MM.1S (cell line): ENCODE measurements at regions not wholly inside any gene's neighbourhood (a gene's known extent, or its start where the extent isn't known, plus 50 kb on each side); places are given as distances from the start of the nearest gene placed in this dataset.

Experiments
- DNase-seq: peaks from one replicate; pipeline ENCODE4 v3.0.0-alpha.2; 2015
- H2AFZ ChIP-seq: fragments of 300-600 bp; sonication (generic); 2 replicates; pipeline ENCODE4 v1.6.0; 2016; ENCODE audit warnings: antibody characterized with exemption, low read length
- H3F3A ChIP-seq: fragments of 300-600 bp; sonication (generic); 2 replicates; pipeline ENCODE4 v1.6.1; 2016; ENCODE audit warnings: mild to moderate bottlenecking, antibody characterized with exemption, low read length, moderate library complexity, mixed read lengths; ENCODE audit not compliant: insufficient read depth
- H3K27ac ChIP-seq: fragments of 300-600 bp; sonication (generic); 2 replicates; pipeline ENCODE4 v1.5.1; 2016; ENCODE audit warnings: mild to moderate bottlenecking, low read length
- H3K27me3 ChIP-seq: fragments of 300-600 bp; sonication (generic); replicated peaks from 2 replicates; pipeline ENCODE4 v1.6.0; 2016; ENCODE audit warnings: low read length; ENCODE audit not compliant: insufficient read depth
- H3K36me3 ChIP-seq: fragments of 300-600 bp; sonication (generic); replicated peaks from 2 replicates; pipeline ENCODE4 v1.6.1; 2016; ENCODE audit warnings: mild to moderate bottlenecking, low read length, mixed read lengths; ENCODE audit not compliant: insufficient read depth
- H3K4me1 ChIP-seq: fragments of 300-600 bp; sonication (generic); 2 replicates; pipeline ENCODE4 v1.6.1; 2016; ENCODE audit warnings: low read length, mixed read lengths
- H3K4me2 ChIP-seq: fragments of 300-600 bp; sonication (generic); 2 replicates; pipeline ENCODE4 v1.6.0; 2016; ENCODE audit warnings: low read depth, low read length
- H3K4me3 ChIP-seq: fragments of 300-600 bp; sonication (generic); 2 replicates; pipeline ENCODE4 v1.5.1; 2016; ENCODE audit warnings: low read length, mixed read lengths
- H3K79me2 ChIP-seq: fragments of 300-600 bp; sonication (generic); 2 replicates; pipeline ENCODE4 v1.6.1; 2016; ENCODE audit warnings: mixed run types, low read length, mixed read lengths
- H3K9ac ChIP-seq: fragments of 300-600 bp; sonication (generic); 2 replicates; pipeline ENCODE4 v1.6.1; 2016; ENCODE audit warnings: low read length, mixed read lengths
- H3K9me2 ChIP-seq: fragments of 300-600 bp; sonication (generic); replicated peaks from 2 replicates; pipeline ENCODE4 v1.6.1; 2016; ENCODE audit warnings: mild to moderate bottlenecking, low read length, mixed read lengths; ENCODE audit not compliant: insufficient read depth
- H3K9me3 ChIP-seq: fragments of 300-600 bp; sonication (generic); replicated peaks from 2 replicates; pipeline ENCODE4 v1.6.1; 2016; ENCODE audit warnings: mild to moderate bottlenecking, low read length, mixed read lengths; ENCODE audit not compliant: insufficient read depth
- H4K20me1 ChIP-seq: fragments of 300-600 bp; sonication (generic); 2 replicates; pipeline ENCODE4 v1.6.1; 2016; ENCODE audit warnings: mild to moderate bottlenecking, low read length, moderate library complexity, mixed read lengths; ENCODE audit not compliant: insufficient read depth
- EZH2 ChIP-seq: fragments of 300-600 bp; sonication (generic); optimal IDR thresholded peaks from 2 replicates; pipeline ENCODE3; 2017; ENCODE audit warnings: low read depth, mild to moderate bottlenecking, antibody characterized with exemption, low read length, mixed read lengths
- EZH2phosphoT487 ChIP-seq: fragments of 300-600 bp; sonication (generic); IDR thresholded peaks from 2 replicates; pipeline ENCODE4 v1.6.1; 2018; ENCODE audit warnings: antibody characterized with exemption, low read length
- TF ChIP-seq, protein P1 (sequence below): fragments of 300-600 bp; sonication (generic); IDR thresholded peaks from 2 replicates; pipeline ENCODE4 v1.5.1; 2016; ENCODE audit warnings: antibody characterized with exemption, low read length, mixed read lengths

DNA sequence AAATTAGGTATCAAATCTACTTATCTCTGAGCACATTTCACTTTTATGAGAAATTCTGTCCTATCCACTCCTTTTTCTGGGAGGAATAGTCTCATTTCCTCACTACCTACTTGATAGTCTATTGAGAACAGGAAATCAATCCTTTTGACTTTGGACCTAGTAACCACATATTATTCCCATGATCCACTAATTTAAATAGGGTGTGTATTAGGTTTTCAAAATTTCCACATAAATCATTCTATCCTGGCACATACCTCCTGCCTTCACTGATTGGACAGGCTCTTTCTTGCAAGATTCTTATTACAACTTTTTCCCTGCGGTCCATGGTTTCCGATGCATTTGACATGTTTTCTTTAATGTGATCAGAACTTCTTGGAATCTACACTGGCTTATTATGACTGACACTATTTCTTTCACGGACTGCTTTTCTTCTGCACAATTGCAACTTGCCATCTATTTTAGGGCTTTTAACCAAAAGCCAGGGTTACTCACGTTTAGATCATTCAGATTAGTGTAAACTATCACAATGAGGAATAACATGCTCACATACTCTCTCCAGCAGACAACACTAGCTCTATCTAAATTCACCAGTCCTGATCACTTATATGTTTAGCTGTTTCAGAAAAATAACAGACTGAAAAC lies 419.9 kb upstream of the SLIT2 start:
- no peak overlapping the region for H3K27ac ChIP-seq
- no peak overlapping the region for H3K4me2 ChIP-seq
- no peak for DNase-seq
- H3K36me3 ChIP-seq = no peaks in the 10 kb centered on the region
- no peaks in the 10 kb centered on the region for H3K27me3 ChIP-seq
- H3K9ac ChIP-seq = no peak overlapping the region
- H3K79me2 ChIP-seq = no peaks in the 10 kb centered on the region
- H3F3A ChIP-seq = no peaks in the 10 kb centered on the region
- H2AFZ ChIP-seq = no peak overlapping the region
- no peak overlapping the region for H3K4me3 ChIP-seq
- no peaks in the 10 kb centered on the region; the same call in 1 of the 2 replicates for H3K9me3 ChIP-seq
- no peaks in the 10 kb centered on the region for H4K20me1 ChIP-seq
- TF ChIP-seq EZH2phosphoT487 = no peak
- no peak for TF ChIP-seq EZH2
- TF ChIP-seq, protein P1, sequence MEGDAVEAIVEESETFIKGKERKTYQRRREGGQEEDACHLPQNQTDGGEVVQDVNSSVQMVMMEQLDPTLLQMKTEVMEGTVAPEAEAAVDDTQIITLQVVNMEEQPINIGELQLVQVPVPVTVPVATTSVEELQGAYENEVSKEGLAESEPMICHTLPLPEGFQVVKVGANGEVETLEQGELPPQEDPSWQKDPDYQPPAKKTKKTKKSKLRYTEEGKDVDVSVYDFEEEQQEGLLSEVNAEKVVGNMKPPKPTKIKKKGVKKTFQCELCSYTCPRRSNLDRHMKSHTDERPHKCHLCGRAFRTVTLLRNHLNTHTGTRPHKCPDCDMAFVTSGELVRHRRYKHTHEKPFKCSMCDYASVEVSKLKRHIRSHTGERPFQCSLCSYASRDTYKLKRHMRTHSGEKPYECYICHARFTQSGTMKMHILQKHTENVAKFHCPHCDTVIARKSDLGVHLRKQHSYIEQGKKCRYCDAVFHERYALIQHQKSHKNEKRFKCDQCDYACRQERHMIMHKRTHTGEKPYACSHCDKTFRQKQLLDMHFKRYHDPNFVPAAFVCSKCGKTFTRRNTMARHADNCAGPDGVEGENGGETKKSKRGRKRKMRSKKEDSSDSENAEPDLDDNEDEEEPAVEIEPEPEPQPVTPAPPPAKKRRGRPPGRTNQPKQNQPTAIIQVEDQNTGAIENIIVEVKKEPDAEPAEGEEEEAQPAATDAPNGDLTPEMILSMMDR = no peak
- no peaks in the 10 kb centered on the region for H3K9me2 ChIP-seq
- H3K4me1 ChIP-seq = no peaks in the 10 kb centered on the region

DNA sequence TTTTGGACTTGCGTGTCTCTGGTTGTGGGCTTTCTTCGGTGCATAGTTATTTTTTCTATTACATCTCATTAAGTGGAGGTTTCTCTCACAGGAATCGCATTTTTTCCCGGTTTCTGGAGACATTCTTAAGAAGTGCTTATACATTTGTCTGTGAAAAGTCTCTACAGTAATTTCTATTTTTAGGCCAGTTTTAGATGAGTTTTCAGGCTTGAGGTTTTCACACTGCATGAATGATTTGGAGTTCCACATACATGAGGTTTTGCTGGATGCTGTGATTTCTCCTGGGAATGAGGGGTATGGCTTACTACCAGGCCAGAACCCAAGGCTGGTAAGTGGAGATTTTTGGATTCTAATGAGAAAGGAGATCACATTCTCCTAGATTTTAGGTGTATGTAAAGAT lies 422.6 kb upstream of the SLIT2 start:
- Histone ChIP-seq H3K27me3 (no peaks in the 10 kb centered on the region), H3F3A (no peaks in the 10 kb centered on the region), H3K79me2 (no peaks in the 10 kb centered on the region), H2AFZ (no peak overlapping the region), H3K27ac (no peak overlapping the region), H3K4me3 (no peak overlapping the region), H3K9ac (no peak overlapping the region), H3K9me3 (no peaks in the 10 kb centered on the region; the same call in 1 of the 2 replicates), H3K4me2 (no peak overlapping the region), H3K9me2 (no peaks in the 10 kb centered on the region), H3K36me3 (no peaks in the 10 kb centered on the region), H4K20me1 (no peaks in the 10 kb centered on the region), H3K4me1 (no peaks in the 10 kb centered on the region)
- DNase-seq = no peak
- TF ChIP-seq EZH2phosphoT487 (no peak), EZH2 (no peak)
- TF ChIP-seq, protein P1 = no peak

DNA sequence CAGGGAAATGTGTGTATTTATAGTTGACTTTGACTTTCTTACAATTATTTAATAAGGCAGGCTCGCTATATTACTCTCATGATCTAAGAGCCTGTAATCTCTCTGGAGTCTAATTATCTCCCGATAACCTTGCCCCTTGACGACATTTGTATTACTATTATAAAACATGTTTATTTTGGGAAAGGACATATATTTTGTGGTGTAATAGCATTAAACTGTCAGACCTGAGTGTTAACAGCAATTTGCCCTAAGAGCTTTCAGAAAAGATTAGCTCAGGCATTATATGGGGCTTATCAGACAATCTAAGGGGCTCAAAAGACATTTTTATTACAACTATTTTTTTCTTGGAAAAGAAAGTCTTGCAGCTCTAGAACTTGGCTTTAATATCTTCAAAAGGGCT lies 427.9 kb upstream of the SLIT2 start:
- no peak overlapping the region for H2AFZ ChIP-seq
- no peaks in the 10 kb centered on the region for H3K9me3 ChIP-seq
- H3K9ac ChIP-seq = no peak overlapping the region
- H3K9me2 ChIP-seq = no peaks in the 10 kb centered on the region
- no peaks in the 10 kb centered on the region for H3K79me2 ChIP-seq
- DNase-seq = no peak
- H3K4me2 ChIP-seq = no peak overlapping the region
- no peaks in the 10 kb centered on the region for H3K27me3 ChIP-seq
- H3K4me3 ChIP-seq = no peak overlapping the region
- no peaks in the 10 kb centered on the region for H3F3A ChIP-seq
- TF ChIP-seq, protein P1 = no peak
- TF ChIP-seq EZH2phosphoT487 = no peak
- no peak for TF ChIP-seq EZH2
- H3K36me3 ChIP-seq = no peaks in the 10 kb centered on the region
- H3K27ac ChIP-seq = no peak overlapping the region
- no peaks in the 10 kb centered on the region for H3K4me1 ChIP-seq
- H4K20me1 ChIP-seq = no peaks in the 10 kb centered on the region
